Calu3 (cell line): ENCODE measurements at regions not wholly inside any gene's neighbourhood (a gene's known extent, or its start where the extent isn't known, plus 50 kb on each side); places are given as distances from the start of the nearest gene placed in this dataset.

ENCODE experiments used
- BruUV-seq: library from RNA; stranded (reverse); fragments of 400-500 nt; replicated peaks from 2 replicates; lab custom pipeline; 2021; lab: Mats Ljungman, UMichigan
- CTCF ChIA-PET: fragments of 300-600 bp; sonication (Branson Sonifier 250); formaldehyde crosslinking; loops from one replicate; lab custom pipeline; 2022; ENCODE audit warnings: antibody characterized with exemption; lab: Charles Lee
- DNase-seq: peaks from one replicate; pipeline ENCODE4 v3.0.0; 2022
- H3K27ac Mint-ChIP-seq: one replicate; pipeline ENCODE4 v1.8.0; 2022; ENCODE audit warnings: mixed read lengths; ENCODE audit not compliant: unreplicated experiment
- H3K27me3 Mint-ChIP-seq: one replicate; pipeline ENCODE4 v1.8.0; 2022; ENCODE audit warnings: mixed read lengths; ENCODE audit not compliant: unreplicated experiment
- H3K36me3 Mint-ChIP-seq: one replicate; pipeline ENCODE4 v1.8.0; 2022; ENCODE audit warnings: mild to moderate bottlenecking, moderate library complexity, mixed read lengths; ENCODE audit not compliant: insufficient read depth, unreplicated experiment
- H3K4me1 Mint-ChIP-seq: one replicate; pipeline ENCODE4 v1.8.0; 2022; ENCODE audit warnings: mild to moderate bottlenecking, low read depth, mixed read lengths; ENCODE audit not compliant: unreplicated experiment
- H3K4me3 Mint-ChIP-seq: one replicate; pipeline ENCODE4 v1.8.0; 2022; ENCODE audit warnings: mild to moderate bottlenecking, low read depth, moderate library complexity, mixed read lengths; ENCODE audit not compliant: unreplicated experiment
- H3K9me3 Mint-ChIP-seq: one replicate; pipeline ENCODE4 v1.8.0; 2022; ENCODE audit warnings: low read depth, mixed read lengths; ENCODE audit not compliant: unreplicated experiment
- CTCF ChIP-seq: fragments of 200-600 bp; IDR thresholded peaks from one replicate; pipeline ENCODE4 v1.8.0; 2022; ENCODE audit warnings: antibody characterized with exemption; ENCODE audit not compliant: unreplicated experiment
- intact Hi-C: fragments of 100-400 bp; cut with micrococcal nuclease; formaldehyde crosslinking; loops from one replicate; pipeline ENCODE4 v1.10.0; 2022; ENCODE audit not compliant: unreplicated experiment

DNA sequence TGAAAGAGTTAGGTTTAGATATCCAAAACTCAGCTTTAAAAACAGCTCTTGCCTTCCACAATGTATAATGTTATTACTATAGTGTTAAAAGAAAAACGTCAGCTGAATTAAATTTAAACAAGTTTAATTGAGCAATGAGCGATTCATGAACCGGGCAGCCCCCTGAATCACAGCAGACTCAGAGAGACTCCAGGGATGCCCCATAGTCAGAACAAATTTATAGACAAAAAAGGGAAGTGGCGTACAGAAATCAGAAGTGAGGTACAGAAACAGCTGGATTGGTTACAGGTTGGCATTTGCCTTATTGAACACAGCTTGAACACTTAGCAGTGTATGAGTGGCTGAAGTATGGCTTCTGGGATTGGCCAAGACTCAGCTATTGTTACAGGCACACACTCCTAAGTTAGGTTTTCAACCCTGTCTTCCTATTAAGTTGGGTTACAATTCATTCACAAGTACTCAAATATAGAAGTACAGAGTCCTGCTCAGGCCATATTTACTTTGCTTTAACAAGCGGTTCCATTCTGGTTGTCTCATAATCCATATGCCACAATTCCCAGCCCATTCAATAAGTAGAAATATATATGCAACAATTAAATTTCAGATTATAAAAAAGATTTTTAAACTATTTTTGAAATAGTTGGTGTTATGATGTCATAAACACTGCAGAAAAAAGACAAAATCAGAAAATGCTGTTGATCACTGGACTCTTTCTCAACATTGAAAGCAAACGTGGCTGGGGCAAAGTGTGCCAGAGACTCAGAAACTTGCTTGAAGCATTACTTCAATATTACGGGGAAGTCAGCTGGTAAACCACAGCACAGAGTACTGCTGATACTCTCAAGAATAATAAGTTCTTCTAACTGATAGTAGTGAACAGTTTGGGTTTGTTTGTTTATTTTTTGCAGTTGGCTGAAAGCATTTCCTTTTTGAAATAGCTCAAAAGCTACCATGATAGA, 459.7 kb downstream of the RAB28 start:
- Mint-ChIP-seq H3K27ac (no peak overlapping the region), H3K4me3 (no peak overlapping the region), H3K9me3 (peaks cover 14% of the 10 kb centered on the region), H3K27me3 (no peaks in the 10 kb centered on the region), H3K4me1 (no peaks in the 10 kb centered on the region), H3K36me3 (no peaks in the 10 kb centered on the region)
- CTCF ChIA-PET, result no interaction called here
- no peak for TF ChIP-seq CTCF
- intact Hi-C loops, result no loop called here
- BruUV-seq, result no TSS peak
- DNase-seq, result no peak

DNA sequence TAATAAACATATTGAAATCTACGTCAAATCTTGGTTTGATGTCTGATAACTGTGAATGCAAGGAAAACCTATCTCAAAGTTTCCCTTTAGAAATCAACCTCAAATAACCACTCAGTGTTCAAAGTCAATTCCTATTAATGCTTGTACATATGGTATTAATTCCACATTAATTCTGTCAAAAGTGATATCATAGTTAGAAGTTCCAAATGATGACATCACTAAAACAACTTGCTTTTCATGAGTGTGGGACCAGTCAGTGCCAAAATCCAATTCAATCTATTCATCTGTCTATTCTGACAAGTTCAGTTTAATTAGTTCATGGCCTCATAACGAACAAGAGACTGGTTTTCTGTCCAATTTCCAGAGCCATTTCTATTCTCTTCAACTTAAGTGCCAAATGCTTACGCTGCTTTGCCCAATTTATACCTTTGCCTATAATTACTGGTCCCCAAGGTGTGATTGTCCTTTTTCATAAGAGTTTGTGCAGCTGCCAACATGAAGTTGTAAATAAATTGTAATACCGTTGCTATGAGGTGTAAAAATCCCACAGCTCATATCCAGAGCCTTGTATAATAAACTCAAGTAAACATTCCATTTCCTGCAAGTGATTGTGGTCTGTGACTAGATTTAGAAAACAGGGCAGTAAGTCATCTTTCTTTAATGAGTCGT, 476.2 kb downstream of the RAB28 start:
- peaks cover 6% of the 10 kb centered on the region for H3K9me3 Mint-ChIP-seq
- no peak for DNase-seq
- H3K27ac Mint-ChIP-seq, result no peak overlapping the region
- CTCF ChIA-PET, result no interaction called here
- no peak for TF ChIP-seq CTCF
- H3K4me3 Mint-ChIP-seq, result no peak overlapping the region
- intact Hi-C loops, result no loop called here
- H3K36me3 Mint-ChIP-seq, result no peaks in the 10 kb centered on the region
- BruUV-seq, result no TSS peak
- H3K27me3 Mint-ChIP-seq, result no peaks in the 10 kb centered on the region
- no peaks in the 10 kb centered on the region for H3K4me1 Mint-ChIP-seq

DNA sequence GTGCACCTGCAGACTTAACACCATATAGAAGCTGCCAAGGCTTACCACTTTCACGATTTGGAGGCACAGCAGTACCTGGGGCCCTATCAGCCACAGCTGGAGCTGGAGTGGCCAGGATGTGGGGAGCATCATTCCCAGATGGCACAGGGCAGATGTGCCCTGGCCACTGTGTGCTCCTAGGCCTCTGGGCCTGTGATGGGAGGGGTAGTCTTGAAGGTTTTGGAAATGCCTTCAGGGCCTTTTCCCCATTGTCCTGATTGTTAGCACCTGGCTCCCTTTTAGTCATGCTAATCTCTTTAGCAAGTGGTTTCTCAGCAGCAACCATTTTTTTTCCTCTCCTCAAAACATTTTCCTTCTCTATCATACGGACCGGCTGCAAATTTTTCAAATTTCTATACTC, 490.2 kb downstream of the RAB28 start:
- no TSS peak for BruUV-seq
- CTCF ChIA-PET, result no interaction called here

DNA sequence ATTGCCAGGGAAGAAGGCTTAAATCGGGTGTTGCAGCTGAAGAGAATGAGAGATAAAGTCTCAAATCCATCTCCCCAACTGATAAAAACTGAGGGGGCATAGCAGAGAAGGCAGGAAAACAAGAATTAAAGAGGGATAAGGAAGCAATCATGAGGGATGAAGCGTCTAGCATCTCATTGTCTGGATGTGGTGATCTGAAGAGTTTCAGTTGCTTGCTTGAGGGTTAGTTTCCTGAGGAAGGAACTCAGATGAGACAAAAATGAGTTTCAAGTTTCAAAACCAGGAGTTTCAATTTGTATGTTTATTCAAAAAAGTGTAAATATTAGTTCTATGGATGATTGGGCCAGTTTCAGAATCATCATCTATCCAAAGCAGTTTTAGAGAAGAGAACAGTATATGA, 496.9 kb downstream of the RAB28 start:
- no peak overlapping the region for H3K27ac Mint-ChIP-seq
- no peak for DNase-seq
- no peak for TF ChIP-seq CTCF
- no peaks in the 10 kb centered on the region for H3K4me1 Mint-ChIP-seq
- H3K36me3 Mint-ChIP-seq, result no peaks in the 10 kb centered on the region
- H3K27me3 Mint-ChIP-seq, result no peaks in the 10 kb centered on the region
- no TSS peak for BruUV-seq
- intact Hi-C loops, result no loop called here
- CTCF ChIA-PET, result no interaction called here
- peaks cover 14% of the 10 kb centered on the region for H3K9me3 Mint-ChIP-seq
- H3K4me3 Mint-ChIP-seq, result no peak overlapping the region

More for the DNA sequence above, 490.2 kb downstream of the RAB28 start:
- no peaks in the 10 kb centered on the region for H3K4me1 Mint-ChIP-seq
- intact Hi-C loops, result no loop called here
- H3K27me3 Mint-ChIP-seq, result no peaks in the 10 kb centered on the region
- DNase-seq, result no peak
- H3K4me3 Mint-ChIP-seq, result no peak overlapping the region
- no peak overlapping the region for H3K27ac Mint-ChIP-seq
- no peaks in the 10 kb centered on the region for H3K36me3 Mint-ChIP-seq
- no peak for TF ChIP-seq CTCF
- peaks cover 18% of the 10 kb centered on the region for H3K9me3 Mint-ChIP-seq
